DND-41 (cell line): ENCODE measurements at regions not wholly inside any gene's neighbourhood (a gene's known extent, or its start where the extent isn't known, plus 50 kb on each side); places are given as distances from the start of the nearest gene placed in this dataset.

Source experiments
- ATAC-seq: fragments of 200-7000 bp; cut with Tn5 transposase; 3 replicates; pipeline ENCODE4 v1.9.1; 2021; ENCODE audit warnings: low read depth; ENCODE audit not compliant: insufficient read depth
- DNase-seq: peaks from one replicate; pipeline ENCODE4 v3.0.0-alpha.2; 2020
- H2AFZ ChIP-seq: 2 replicates; pipeline ENCODE4 v1.6.0; 2012; ENCODE audit warnings: low read depth, low read length
- H3K27ac ChIP-seq: 2 replicates; pipeline ENCODE4 v1.5.1; 2012; ENCODE audit warnings: low read length, inconsistent platforms
- H3K27me3 ChIP-seq: fragments of 200-600 bp; sonication (generic); 2 replicates; pipeline ENCODE4 v1.6.0; 2012; ENCODE audit warnings: low read length, mild to moderate bottlenecking, inconsistent platforms; ENCODE audit not compliant: insufficient read depth, poor library complexity
- H3K36me3 ChIP-seq: 2 replicates; pipeline ENCODE4 v1.5.1; 2012; ENCODE audit warnings: low read length, inconsistent platforms; ENCODE audit not compliant: insufficient read depth
- H3K4me1 ChIP-seq: 2 replicates; pipeline ENCODE4 v1.5.1; 2012; ENCODE audit warnings: mild to moderate bottlenecking, low read length; ENCODE audit not compliant: insufficient read depth
- H3K4me2 ChIP-seq: 2 replicates; pipeline ENCODE4 v1.6.0; 2012; ENCODE audit warnings: mild to moderate bottlenecking, moderate library complexity, low read length, inconsistent platforms; ENCODE audit not compliant: insufficient read depth
- H3K4me3 ChIP-seq, 2 experiments: fragments of 200-600 bp in 1 of 2; shearing (Covaris generic) in 1 of 2; 2 replicates each; pipeline ENCODE4 v1.5.1; 2012 to 2016; ENCODE audit warnings: inconsistent platforms in 2 of 2, low read length in 2 of 2, mild to moderate bottlenecking in 2 of 2, low read depth in 1 of 2, moderate library complexity in 1 of 2
- H3K79me2 ChIP-seq: 2 replicates; pipeline ENCODE4 v1.6.0; 2012; ENCODE audit warnings: low read length, inconsistent platforms; ENCODE audit not compliant: insufficient read depth
- H3K9ac ChIP-seq: 2 replicates; pipeline ENCODE4 v1.6.0; 2012; ENCODE audit warnings: low read depth, mild to moderate bottlenecking, inconsistent platforms, low read length, moderate library complexity
- H3K9me3 ChIP-seq: 2 replicates; pipeline ENCODE4 v1.5.1; 2012; ENCODE audit warnings: low read length, moderate library complexity, mild to moderate bottlenecking, inconsistent platforms; ENCODE audit not compliant: insufficient read depth, severe bottlenecking
- H4K20me1 ChIP-seq: 2 replicates; pipeline ENCODE4 v1.6.0; 2012; ENCODE audit warnings: low read length; ENCODE audit not compliant: insufficient read depth
- EZH2 ChIP-seq: IDR thresholded peaks from 3 replicates; pipeline ENCODE4 v1.6.1; 2012; ENCODE audit warnings: borderline replicate concordance, low read depth, mild to moderate bottlenecking, moderate library complexity, low read length, inconsistent platforms; ENCODE audit not compliant: severe bottlenecking
- TF ChIP-seq, protein P1 (sequence below): IDR thresholded peaks from 2 replicates; pipeline ENCODE4 v1.5.1; 2012; ENCODE audit warnings: borderline replicate concordance, low read length, moderate library complexity, mild to moderate bottlenecking; ENCODE audit not compliant: poor library complexity, severe bottlenecking; ENCODE audit errors: extremely low read depth

DNA sequence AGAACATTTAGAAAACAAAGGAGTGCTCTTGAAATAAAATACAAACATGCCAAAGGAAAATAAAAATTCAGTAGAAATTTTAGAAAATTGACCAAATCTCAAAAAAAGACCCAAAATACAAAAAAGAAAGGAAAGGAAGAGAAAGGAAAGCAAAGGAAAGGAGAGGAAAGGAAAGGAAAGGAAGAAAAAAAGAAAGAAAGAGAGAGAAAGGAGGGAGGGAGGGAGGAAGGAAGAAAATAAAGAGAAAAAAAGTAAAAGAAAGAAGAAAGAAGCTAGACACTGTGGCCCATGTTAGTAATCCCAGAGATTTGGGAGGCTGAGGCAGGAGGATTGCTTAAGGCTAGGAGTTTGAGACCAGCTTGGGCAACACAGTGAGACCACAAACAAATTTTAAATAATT lies 500.1 kb upstream of the VRK2 start:
- no peak overlapping the region for H3K4me3 ChIP-seq
- no peak overlapping the region for H3K27ac ChIP-seq
- DNase-seq (no peak), ATAC-seq (no peak)
- H4K20me1 ChIP-seq: no peaks in the 10 kb centered on the region
- H3K79me2 ChIP-seq: no peaks in the 10 kb centered on the region
- TF ChIP-seq, protein P1, sequence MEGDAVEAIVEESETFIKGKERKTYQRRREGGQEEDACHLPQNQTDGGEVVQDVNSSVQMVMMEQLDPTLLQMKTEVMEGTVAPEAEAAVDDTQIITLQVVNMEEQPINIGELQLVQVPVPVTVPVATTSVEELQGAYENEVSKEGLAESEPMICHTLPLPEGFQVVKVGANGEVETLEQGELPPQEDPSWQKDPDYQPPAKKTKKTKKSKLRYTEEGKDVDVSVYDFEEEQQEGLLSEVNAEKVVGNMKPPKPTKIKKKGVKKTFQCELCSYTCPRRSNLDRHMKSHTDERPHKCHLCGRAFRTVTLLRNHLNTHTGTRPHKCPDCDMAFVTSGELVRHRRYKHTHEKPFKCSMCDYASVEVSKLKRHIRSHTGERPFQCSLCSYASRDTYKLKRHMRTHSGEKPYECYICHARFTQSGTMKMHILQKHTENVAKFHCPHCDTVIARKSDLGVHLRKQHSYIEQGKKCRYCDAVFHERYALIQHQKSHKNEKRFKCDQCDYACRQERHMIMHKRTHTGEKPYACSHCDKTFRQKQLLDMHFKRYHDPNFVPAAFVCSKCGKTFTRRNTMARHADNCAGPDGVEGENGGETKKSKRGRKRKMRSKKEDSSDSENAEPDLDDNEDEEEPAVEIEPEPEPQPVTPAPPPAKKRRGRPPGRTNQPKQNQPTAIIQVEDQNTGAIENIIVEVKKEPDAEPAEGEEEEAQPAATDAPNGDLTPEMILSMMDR: no peak
- TF ChIP-seq EZH2: no peak
- no peaks in the 10 kb centered on the region for H3K27me3 ChIP-seq
- no peak overlapping the region for H3K9ac ChIP-seq
- no peak overlapping the region for H2AFZ ChIP-seq
- H3K4me2 ChIP-seq: no peak overlapping the region
- no peaks in the 10 kb centered on the region for H3K9me3 ChIP-seq
- H3K4me1 ChIP-seq: no peaks in the 10 kb centered on the region
- H3K36me3 ChIP-seq: no peaks in the 10 kb centered on the region

DNA sequence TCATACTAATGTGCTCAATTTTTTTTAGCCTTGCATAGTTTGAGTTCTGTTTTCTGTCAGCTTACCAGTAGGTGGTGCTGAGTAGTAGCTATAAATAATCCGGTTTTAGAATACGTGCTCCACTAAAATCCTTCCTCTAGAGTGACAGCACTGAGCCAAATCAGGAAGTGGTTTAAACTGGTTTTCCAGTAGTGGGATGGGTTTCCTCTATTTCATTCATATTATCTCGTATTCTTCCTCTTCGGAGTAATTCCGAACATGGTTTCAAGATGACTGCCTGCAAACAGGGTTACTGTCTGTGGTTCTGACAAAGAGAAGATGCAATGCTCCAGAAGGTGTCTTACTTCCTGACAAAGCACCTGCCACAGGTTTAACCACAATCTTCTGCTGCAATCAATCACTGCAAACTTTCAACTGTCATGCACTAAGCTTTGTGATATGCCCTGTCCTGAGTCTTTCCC lies 496.9 kb upstream of the VRK2 start:
- Histone ChIP-seq H3K4me3 (no peak overlapping the region), H3K4me1 (no peaks in the 10 kb centered on the region), H3K9me3 (no peaks in the 10 kb centered on the region), H3K79me2 (no peaks in the 10 kb centered on the region), H4K20me1 (no peaks in the 10 kb centered on the region), H2AFZ (no peak overlapping the region), H3K36me3 (no peaks in the 10 kb centered on the region), H3K27me3 (no peaks in the 10 kb centered on the region), H3K4me2 (no peak overlapping the region), H3K9ac (no peak overlapping the region), H3K27ac (no peak overlapping the region)
- TF ChIP-seq, protein P1: peak; percentile 48
- no peak for TF ChIP-seq EZH2
- ATAC-seq (0 out of 3 replicates have a peak, but pooled peaks have one; percentile 37), DNase-seq (no peak)

DNA sequence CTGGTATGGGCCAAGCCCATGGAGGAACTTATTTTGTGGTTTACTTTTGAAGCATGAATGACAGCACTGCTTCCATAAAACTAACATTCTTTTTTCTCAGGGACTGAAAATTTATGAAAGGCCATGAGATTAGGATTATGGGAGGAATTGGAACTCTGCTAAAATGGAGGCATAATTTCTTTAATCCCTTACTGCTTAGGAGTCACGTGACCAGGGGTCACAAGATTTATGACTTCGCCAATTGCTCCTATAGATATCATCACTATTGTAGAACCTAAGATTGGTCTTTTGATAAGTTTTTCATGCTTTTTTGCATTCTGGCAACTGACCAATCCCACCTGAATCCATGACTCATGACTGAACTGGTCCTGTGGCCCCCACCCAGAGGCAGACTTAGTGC lies 495.7 kb upstream of the VRK2 start:
- Histone ChIP-seq H3K79me2 (no peaks in the 10 kb centered on the region), H3K4me2 (no peak overlapping the region), H3K27me3 (no peaks in the 10 kb centered on the region), H3K9ac (no peak overlapping the region), H3K36me3 (no peaks in the 10 kb centered on the region), H3K4me1 (no peaks in the 10 kb centered on the region), H4K20me1 (no peaks in the 10 kb centered on the region), H3K27ac (no peak overlapping the region), H2AFZ (no peak overlapping the region), H3K9me3 (no peaks in the 10 kb centered on the region), H3K4me3 (no peak overlapping the region)
- ATAC-seq (no peak), DNase-seq (no peak)
- TF ChIP-seq, protein P1: no peak
- TF ChIP-seq EZH2: no peak

DNA sequence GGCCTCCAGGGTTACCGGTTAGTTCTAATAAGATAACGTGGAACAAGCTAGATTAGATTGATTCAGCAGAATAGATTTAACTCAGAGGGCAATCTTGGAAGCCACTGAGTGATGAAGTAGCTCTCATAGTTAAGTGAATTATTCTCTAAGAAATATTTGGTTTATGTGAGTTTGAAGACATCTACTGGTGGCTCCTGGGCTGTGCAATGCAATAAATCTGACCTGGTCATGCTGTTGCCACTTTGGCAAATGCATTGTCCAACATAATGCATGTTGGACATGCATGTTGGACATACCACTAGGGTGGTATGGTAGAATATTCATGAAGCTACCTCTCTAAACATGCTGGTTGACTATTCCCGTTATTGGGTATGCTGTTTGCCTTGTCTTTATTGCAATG lies 493.7 kb upstream of the VRK2 start:
- no peaks in the 10 kb centered on the region for H4K20me1 ChIP-seq
- H3K36me3 ChIP-seq: no peaks in the 10 kb centered on the region
- TF ChIP-seq EZH2: no peak
- TF ChIP-seq, protein P1: no peak
- DNase-seq (no peak), ATAC-seq (no peak)
- no peak overlapping the region for H3K27ac ChIP-seq
- H3K9me3 ChIP-seq: no peaks in the 10 kb centered on the region
- no peaks in the 10 kb centered on the region for H3K4me1 ChIP-seq
- no peak overlapping the region for H3K4me3 ChIP-seq
- H3K27me3 ChIP-seq: no peaks in the 10 kb centered on the region
- no peaks in the 10 kb centered on the region for H3K79me2 ChIP-seq
- H3K4me2 ChIP-seq: no peak overlapping the region
- H3K9ac ChIP-seq: no peak overlapping the region
- no peak overlapping the region for H2AFZ ChIP-seq
